Ovary (tissue), 7 donors: ENCODE measurements at regions not wholly inside any gene's neighbourhood (a gene's known extent, or its start where the extent isn't known, plus 50 kb on each side); places are given as distances from the start of the nearest gene placed in this dataset.

Source experiments
- DNase-seq, 5 donors: peaks; one replicate each; pipeline ENCODE4 v3.0.0-alpha.2; 2019 to 2020
- H3K27ac ChIP-seq, 2 donors: fragments of 200-600 bp; one replicate each; pipeline versions ENCODE4 v1.5.1 to v1.8.0; 2019 to 2022
- H3K27me3 ChIP-seq: fragments of 200-600 bp; one replicate; pipeline ENCODE4 v1.8.0; 2022
- H3K36me3 ChIP-seq: fragments of 200-600 bp; sonication (generic); one replicate; pipeline ENCODE4 v1.5.1; 2019
- H3K4me1 ChIP-seq: one replicate; pipeline ENCODE4 v1.8.1; 2013; ENCODE audit warnings: mild to moderate bottlenecking, moderate library complexity; ENCODE audit not compliant: insufficient read depth
- H3K4me3 ChIP-seq: fragments of 200-600 bp; sonication (generic); one replicate; pipeline ENCODE4 v1.5.1; 2017
- H3K9me3 ChIP-seq, 2 donors: fragments of 200-600 bp in 1 of 2; sonication (generic) in 1 of 2; one replicate each; pipeline versions ENCODE4 v1.5.1 to v1.8.1; 2013 to 2019; ENCODE audit warnings: mild to moderate bottlenecking in 1 of 2, moderate library complexity in 1 of 2
- CTCF ChIP-seq, 3 donors: fragments of 450-650 bp in 2 of 3; fragments of 200-600 bp in 1 of 3; IDR thresholded peaks; one replicate each; pipeline versions ENCODE4 v1.5.1 to v1.8.0; 2016 to 2022; ENCODE audit warnings: antibody characterized with exemption in 3 of 3, mild to moderate bottlenecking in 1 of 3
- EP300 ChIP-seq: sonication (generic); formaldehyde crosslinking; IDR thresholded peaks from one replicate; pipeline ENCODE4 v1.6.1; 2017; ENCODE audit warnings: antibody characterized with exemption
- POLR2A ChIP-seq: fragments of 450-650 bp; IDR thresholded peaks from one replicate; pipeline ENCODE4 v1.6.1; 2017; ENCODE audit warnings: antibody characterized with exemption, mild to moderate bottlenecking, moderate library complexity
- WGBS, 3 donors: extraction: QIAGEN DNeasy Blood & Tissue Kit in 1 of 3; methylation state at CpG; one replicate each; pipeline versions ENCODE4 v1.1.5 to v1.1.7; 2013 to 2017; 5-methylcytosine and 5-hydroxymethylcytosine counted together
- intact Hi-C, 4 donors: fragments of 100-400 bp; cut with DNase I; formaldehyde crosslinking; loops; one replicate each; pipeline versions ENCODE4 v1.11.0 to v1.15.1; 2022 to 2023
- donor health status: DM: no; HTN: no; CAD: no; lungs with moderate emphysema.
- donor health status: DM: no; HTN: no; CAD: no.
- donor health status: Bipolar disorder and iron deficiency.
- donor health status: DM: no; HTN: no; CAD: no.
- donor health status: DM: yes; HTN: yes; CAD: no.

DNA sequence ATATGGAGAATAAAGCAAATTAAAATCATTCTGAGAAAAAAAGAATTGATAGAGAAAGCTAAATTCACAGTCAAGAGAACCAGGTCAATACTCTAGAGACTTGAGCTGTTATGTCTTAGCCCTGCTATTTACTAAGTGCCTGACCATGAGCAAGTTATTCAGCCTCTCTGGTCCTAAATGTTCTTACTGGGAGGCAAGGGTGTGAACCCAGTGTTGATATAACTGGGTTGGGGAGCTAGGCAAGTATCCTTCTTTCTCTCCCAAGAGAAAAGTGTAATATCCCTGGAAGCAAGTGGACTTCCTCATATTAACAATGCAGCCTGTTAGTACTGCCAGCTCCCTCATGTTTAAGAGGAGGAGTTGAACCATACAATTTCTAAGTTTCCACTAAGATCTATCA is 488.9 kb upstream of the RASGRP1 start:
- Histone ChIP-seq H3K27me3 (no peaks in the 10 kb centered on the region), H3K27ac (no peak overlapping the region), H3K36me3 (no peaks in the 10 kb centered on the region), H3K4me3 (no peak overlapping the region), H3K9me3 (no peaks in the 10 kb centered on the region), H3K4me1 (no peaks in the 10 kb centered on the region)
- DNase-seq, result no peak
- TF ChIP-seq POLR2A, result no peak
- TF ChIP-seq CTCF (IDR thresholded peaks at IDR 0.05), result no peak
- TF ChIP-seq EP300, result no peak
- intact Hi-C loops, result no loop called here

DNA sequence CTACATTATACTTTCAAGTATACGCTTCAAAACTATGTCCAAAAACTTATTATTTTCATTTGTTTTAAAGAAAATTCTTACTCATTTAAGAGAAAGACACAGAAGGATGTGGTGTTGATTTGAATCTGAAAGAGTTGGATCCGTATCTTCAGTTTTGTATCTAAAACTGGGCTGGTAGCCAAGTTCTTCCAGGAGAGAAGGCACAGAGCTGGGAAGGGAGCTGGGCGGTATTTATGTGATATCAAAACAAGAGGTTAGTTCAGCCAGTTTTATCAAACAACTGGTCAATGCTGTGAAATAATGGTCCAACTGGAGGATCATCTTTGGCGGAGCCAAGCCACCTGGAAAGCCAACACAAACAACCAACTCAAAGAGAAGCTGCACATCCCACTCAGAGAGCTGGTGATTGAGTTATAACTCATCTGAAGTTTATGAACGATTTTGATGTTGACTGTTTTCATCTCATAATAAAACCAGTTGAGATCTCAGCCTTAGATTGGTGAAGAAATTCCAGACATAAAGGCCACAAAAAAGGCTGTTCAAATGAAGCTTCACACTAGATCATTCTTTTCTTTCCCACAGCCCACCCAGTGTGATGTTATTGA is 489.6 kb upstream of the RASGRP1 start:
- H3K36me3 ChIP-seq, result no peaks in the 10 kb centered on the region
- no peak overlapping the region for H3K27ac ChIP-seq
- TF ChIP-seq CTCF (IDR thresholded peaks at IDR 0.05) (no peak), EP300 (no peak), POLR2A (no peak)
- H3K27me3 ChIP-seq, result no peaks in the 10 kb centered on the region
- H3K4me1 ChIP-seq, result no peaks in the 10 kb centered on the region
- 68 to 71% (median 70%) methylated on average over 5 of the region's 5 CpGs for WGBS, 3 donors
- H3K4me3 ChIP-seq, result no peak overlapping the region
- intact Hi-C loops, result no loop called here
- H3K9me3 ChIP-seq, result no peaks in the 10 kb centered on the region
- DNase-seq, result no peak

DNA sequence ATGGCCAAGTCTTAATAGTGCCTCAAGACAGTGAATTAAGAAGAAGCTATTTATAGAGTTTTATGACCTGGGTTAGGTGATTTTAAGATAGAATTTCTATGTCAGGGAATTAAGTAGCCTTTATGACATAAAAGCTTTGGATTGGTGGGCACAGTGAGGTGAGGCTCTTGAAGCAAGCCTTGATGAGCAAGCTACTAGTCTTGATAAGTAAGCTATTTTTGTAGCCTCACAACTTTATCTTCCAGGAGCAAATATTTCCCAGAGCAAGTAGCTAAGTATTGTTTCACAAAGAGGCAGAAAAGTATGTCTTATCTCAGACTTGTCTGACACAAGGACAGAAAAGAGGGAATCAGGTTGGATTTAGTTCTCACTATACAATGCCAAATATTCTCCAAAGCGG is 491.7 kb upstream of the RASGRP1 start:
- H3K9me3 ChIP-seq, result no peaks in the 10 kb centered on the region
- no peaks in the 10 kb centered on the region for H3K4me1 ChIP-seq
- no peak for DNase-seq
- H3K27ac ChIP-seq, result no peak overlapping the region
- no peaks in the 10 kb centered on the region for H3K27me3 ChIP-seq
- no peak overlapping the region for H3K4me3 ChIP-seq
- TF ChIP-seq CTCF (IDR thresholded peaks at IDR 0.05), result no peak
- intact Hi-C loops, result no loop called here
- H3K36me3 ChIP-seq, result no peaks in the 10 kb centered on the region
- WGBS, 3 donors, result 93 to 99% (median 95%) methylated on average over 1 of the region's 1 CpG

- Histone ChIP-seq H3K27ac (no peak overlapping the region), H3K4me3 (no peak overlapping the region), H3K4me1 (no peaks in the 10 kb centered on the region), H3K27me3 (no peaks in the 10 kb centered on the region), H3K36me3 (no peaks in the 10 kb centered on the region), H3K9me3 (no peaks in the 10 kb centered on the region)
- DNase-seq, result no peak
- WGBS, 3 donors, result 76 to 88% (median 88%) methylated on average over 6 of the region's 6 CpGs
- TF ChIP-seq CTCF (IDR thresholded peaks at IDR 0.05), result no peak
- TF ChIP-seq POLR2A, result no peak
- TF ChIP-seq EP300, result no peak
- intact Hi-C loops, result no loop called here
Observed at GRCh38 chr15:39058351-39059131, 493.9 kb upstream of the RASGRP1 start.
